ENCODE measurements at regions not wholly inside any gene's neighbourhood (a gene's known extent, or its start where the extent isn't known, plus 50 kb on each side); places are given as distances from the start of the nearest gene placed in this dataset.

DNA sequence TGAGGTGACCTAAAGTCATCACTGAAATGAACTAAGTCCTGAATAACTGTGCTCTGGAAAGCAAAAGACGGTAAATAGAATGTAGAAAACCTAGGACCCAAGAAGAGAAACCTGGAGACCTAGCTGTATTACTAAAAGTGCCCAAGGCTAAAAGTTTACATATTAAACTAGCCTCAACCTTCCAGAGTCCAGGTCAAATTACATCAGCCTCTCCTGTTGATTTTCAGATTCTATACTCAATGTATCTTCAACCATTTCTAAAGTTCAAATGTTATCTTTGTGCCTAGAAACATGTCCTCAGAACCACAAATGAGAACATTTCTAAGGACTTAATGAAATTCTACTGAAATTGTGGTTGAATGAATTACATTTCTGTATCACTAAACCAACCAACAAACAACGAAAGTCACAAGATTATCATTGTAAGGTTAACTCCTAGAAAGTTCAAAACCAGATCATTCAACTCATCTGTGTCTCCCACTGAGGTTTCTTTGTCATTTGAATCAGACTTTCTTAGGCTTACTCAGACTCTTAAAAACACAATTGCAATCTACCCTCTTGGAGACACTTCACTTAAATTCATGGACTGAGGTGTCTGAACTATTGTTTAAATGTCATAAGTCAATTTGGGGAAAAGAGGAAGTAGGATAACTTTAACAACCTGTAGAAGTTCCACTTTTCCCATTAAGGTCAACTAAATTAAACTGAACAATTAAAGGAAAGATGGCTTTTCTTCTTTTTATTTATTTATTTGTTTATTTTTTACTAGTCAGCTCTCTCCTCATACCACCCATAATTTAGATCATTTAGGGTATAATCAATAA is 207.7 kb downstream of the BARHL2 start:
- TF ChIP-seq, protein P1, sequence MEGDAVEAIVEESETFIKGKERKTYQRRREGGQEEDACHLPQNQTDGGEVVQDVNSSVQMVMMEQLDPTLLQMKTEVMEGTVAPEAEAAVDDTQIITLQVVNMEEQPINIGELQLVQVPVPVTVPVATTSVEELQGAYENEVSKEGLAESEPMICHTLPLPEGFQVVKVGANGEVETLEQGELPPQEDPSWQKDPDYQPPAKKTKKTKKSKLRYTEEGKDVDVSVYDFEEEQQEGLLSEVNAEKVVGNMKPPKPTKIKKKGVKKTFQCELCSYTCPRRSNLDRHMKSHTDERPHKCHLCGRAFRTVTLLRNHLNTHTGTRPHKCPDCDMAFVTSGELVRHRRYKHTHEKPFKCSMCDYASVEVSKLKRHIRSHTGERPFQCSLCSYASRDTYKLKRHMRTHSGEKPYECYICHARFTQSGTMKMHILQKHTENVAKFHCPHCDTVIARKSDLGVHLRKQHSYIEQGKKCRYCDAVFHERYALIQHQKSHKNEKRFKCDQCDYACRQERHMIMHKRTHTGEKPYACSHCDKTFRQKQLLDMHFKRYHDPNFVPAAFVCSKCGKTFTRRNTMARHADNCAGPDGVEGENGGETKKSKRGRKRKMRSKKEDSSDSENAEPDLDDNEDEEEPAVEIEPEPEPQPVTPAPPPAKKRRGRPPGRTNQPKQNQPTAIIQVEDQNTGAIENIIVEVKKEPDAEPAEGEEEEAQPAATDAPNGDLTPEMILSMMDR (IDR thresholded peaks at IDR 0.05), result no peak

DNA sequence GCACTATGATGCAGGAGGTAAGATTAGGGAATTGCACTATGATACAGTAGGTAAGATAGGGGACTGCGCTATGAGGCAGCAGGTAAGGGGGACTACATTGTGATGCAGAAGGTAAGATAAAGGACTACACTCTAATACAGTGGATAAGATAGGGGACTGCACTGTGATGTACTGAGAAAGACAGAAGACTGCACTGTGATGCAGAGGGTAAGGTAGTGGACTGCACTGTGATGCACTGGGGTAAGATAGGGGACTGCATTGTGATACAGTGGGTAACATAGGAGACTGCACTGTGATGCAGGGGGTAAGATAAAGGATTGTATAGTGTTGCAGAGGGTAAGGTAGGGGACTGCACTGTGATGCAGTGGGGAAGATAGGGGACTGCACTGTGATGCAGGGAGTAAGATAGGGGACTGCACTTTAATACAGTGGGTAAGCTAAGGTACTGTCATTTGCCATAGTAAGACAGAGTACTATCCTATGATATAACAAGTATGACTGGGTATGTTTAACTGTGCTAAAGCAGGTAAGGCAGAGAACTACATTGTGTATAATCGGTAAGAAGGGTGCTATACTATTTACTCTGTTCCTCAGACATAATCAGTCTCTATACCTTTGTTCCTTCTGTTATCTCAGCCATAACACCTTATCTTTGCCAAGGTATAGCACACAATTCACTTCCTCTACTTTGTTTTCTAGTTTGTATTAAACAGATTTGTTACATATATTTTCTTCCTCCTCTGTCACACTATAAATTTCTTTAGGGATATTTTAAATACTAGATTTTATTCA is 208.5 kb downstream of the BARHL2 start:
- TF ChIP-seq, protein P1 (IDR thresholded peaks at IDR 0.05), result no peak

DNA sequence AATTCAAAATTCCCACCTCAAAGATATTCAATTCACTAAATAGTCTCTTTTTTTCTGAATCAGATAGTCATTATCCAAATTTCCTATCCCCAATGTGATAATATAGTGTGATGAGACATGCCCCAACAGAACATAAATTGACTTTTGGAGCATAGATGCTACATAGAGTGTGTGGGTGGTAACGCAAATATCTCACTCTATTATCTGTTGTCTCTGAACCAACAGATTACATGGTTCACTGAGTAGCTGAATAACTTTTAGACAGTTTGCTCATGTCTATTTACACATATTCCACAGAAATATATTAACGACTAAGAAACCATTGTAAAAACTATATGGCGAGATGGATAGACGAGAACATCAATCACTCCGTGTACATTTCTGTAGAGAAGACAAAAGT is 209.9 kb downstream of the BARHL2 start:
- TF ChIP-seq, protein P1 (IDR thresholded peaks at IDR 0.05), result no peak

DNA sequence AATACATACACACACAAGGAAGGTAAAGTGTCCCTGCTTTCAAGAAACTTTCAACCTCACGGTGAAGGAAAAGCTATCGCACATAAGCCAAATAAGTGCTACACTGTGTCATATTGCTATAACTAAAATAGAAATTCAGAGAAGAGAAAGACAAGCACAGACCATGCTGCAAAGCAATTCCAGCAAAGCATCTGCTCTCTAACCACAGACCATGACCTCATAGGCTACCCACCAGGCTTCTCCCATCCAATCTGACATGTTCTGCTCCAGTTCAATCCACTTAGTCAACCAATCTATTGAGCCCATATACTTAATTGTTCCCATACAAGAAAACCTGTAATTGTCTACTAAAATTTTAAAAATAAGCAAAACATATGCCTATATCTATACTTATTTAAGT is 211.3 kb downstream of the BARHL2 start:
- TF ChIP-seq, protein P1 (IDR thresholded peaks at IDR 0.05), result no peak

DNA sequence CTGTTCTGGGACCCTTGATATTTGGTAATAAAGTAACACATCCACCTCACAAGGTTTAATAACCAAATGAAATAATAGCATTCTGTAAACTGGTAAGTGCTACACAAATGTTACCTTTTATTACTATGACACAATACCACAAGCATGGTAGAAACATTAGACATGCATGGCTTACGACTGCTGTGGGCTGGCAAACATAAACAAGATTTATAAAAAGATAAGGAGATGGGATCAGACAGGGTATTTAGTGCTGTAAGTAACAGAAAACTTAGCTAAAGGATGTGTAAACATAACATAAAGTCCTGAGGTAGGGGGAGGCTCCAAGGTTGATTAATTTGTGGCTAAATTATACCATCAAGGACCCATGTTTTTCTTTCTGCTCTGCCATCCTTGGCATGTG is 212.6 kb downstream of the BARHL2 start:
- TF ChIP-seq, protein P1 (IDR thresholded peaks at IDR 0.05), result no peak

DNA sequence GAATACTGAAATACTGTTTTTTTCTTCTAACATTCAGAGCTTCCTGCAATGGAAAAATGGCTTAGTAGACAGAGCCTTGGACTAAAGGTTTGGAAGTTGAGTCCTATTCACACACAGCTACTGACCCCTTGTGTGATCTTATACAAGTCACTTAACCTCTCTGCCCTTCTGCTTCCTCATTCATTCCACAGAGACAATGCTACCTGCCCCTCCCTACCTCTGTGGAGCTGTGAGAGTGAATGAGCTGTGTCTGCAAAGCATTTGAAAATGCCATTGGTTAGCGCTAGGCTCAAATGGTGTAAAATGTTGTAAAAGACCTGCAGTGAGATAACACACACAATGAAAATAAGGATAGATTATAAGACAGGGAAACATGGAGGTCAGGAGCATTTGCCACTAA is 214.4 kb downstream of the BARHL2 start:
- TF ChIP-seq, protein P1 (IDR thresholded peaks at IDR 0.05), result no peak

DNA sequence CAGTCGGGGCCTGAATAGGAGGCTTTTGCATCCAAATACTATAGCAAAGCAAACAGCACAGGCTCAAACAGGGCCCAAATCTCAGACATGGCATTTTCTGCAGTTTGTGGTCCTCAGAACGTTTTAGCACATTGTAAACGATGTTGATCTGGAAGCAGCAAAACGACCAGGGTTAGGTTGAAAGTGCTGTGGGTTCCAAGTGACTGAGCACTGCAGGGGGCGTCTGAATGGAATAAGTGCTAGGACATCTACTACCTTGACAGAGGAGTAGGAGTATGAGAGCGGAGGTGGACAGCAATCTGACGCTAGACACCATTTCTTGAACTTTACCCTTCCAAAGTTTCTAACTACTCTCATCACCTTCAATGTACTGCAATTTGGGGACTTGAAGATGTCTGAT is 214.9 kb downstream of the BARHL2 start:
- TF ChIP-seq, protein P1 (IDR thresholded peaks at IDR 0.05), result no peak
